Colonic mucosa (tissue), 4 donors: ENCODE measurements at regions not wholly inside any gene's neighbourhood (a gene's known extent, or its start where the extent isn't known, plus 50 kb on each side); places are given as distances from the start of the nearest gene placed in this dataset.
"Not testable (repeated sequence)": the region's sequence is repeated elsewhere in the genome, so short reads cannot be mapped to it uniquely, and the experiment has no call there.

ENCODE experiments used
- DNase-seq: peaks from one replicate; pipeline ENCODE4 v3.0.0-alpha.2; 2020
- H3K27ac ChIP-seq: fragments of 200-600 bp; one replicate; pipeline ENCODE4 v1.8.0; 2021
- H3K27me3 ChIP-seq: fragments of 200-600 bp; one replicate; pipeline ENCODE4 v1.8.0; 2021
- H3K36me3 ChIP-seq: fragments of 200-600 bp; one replicate; pipeline ENCODE4 v1.8.0; 2021
- H3K4me1 ChIP-seq: fragments of 200-600 bp; one replicate; pipeline ENCODE4 v1.8.0; 2021; ENCODE audit warnings: mild to moderate bottlenecking
- H3K4me3 ChIP-seq: fragments of 200-600 bp; one replicate; pipeline ENCODE4 v1.8.0; 2021
- H3K9ac ChIP-seq, 2 donors: one replicate each; pipeline ENCODE4 v1.7.0; 2013; ENCODE audit warnings: control low read depth in 2 of 2, low read depth in 2 of 2, low read length in 2 of 2
- H3K9me3 ChIP-seq: fragments of 200-600 bp; one replicate; pipeline ENCODE4 v1.8.0; 2021
- CTCF ChIP-seq: fragments of 200-600 bp; IDR thresholded peaks from one replicate; pipeline ENCODE4 v1.8.0; 2022; ENCODE audit warnings: antibody characterized with exemption, mild to moderate bottlenecking
- intact Hi-C: fragments of 100-400 bp; cut with DNase I; formaldehyde crosslinking; loops from one replicate; pipeline ENCODE4 v1.14.1; 2022
- donor health status: healthy.
- donor health status: DM: no; HTN: no; CAD: no.
- donor health status: DM: no; HTN: no; CAD: no.

GRCh38 chr3:154843647-154844046, 236.5 kb upstream of the MME start:
- TF ChIP-seq CTCF, result no peak
- intact Hi-C loops, result no loop called here
- no peaks in the 10 kb centered on the region for H3K9me3 ChIP-seq

GRCh38 chr3:154842536-154842935, 237.6 kb upstream of the MME start:
- DNase-seq, result no peak

More at GRCh38 chr3:154843647-154844046, 236.5 kb upstream of the MME start:
- DNase-seq, result no peak
- Histone ChIP-seq H3K27ac (no peak overlapping the region), H3K27me3 (no peaks in the 10 kb centered on the region), H3K9ac (no peak overlapping the region), H3K4me1 (no peaks in the 10 kb centered on the region), H3K36me3 (no peaks in the 10 kb centered on the region), H3K4me3 (no peak overlapping the region)

DNA sequence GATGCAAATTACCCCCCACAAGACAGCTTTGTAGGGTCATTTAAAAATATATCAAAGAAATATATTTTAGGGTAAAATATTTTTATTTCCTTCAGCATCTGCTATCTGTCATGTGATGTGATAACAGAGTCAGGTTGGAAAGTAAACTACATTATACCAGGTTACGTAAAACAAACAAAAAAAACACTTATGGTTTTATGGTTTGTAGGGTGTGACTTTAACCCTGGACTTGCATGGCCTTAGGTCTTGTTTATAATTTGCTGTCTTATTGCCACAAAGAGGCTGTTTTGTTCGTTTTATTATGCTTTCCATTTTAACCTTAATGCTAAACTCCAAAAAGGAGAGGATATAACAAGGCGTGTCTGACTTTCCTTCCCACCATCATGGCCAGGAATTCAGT, 244.5 kb upstream of the MME start:
- no peaks in the 10 kb centered on the region for H3K9me3 ChIP-seq
- no peak for TF ChIP-seq CTCF
- H3K27ac ChIP-seq, result no peak overlapping the region
- intact Hi-C loops, result no loop called here
- H3K4me3 ChIP-seq, result no peak overlapping the region
- H3K4me1 ChIP-seq, result no peaks in the 10 kb centered on the region
- no peak for DNase-seq
- no peak overlapping the region for H3K9ac ChIP-seq
- H3K27me3 ChIP-seq, result no peaks in the 10 kb centered on the region
- no peaks in the 10 kb centered on the region for H3K36me3 ChIP-seq

More at GRCh38 chr3:154842536-154842935, 237.6 kb upstream of the MME start:
- Histone ChIP-seq H3K27ac (no peak overlapping the region), H3K4me3 (no peak overlapping the region), H3K27me3 (no peaks in the 10 kb centered on the region), H3K4me1 (no peaks in the 10 kb centered on the region), H3K9me3 (no peaks in the 10 kb centered on the region), H3K36me3 (no peaks in the 10 kb centered on the region), H3K9ac (no peak overlapping the region)
- intact Hi-C loops, result no loop called here
- no peak for TF ChIP-seq CTCF

DNA sequence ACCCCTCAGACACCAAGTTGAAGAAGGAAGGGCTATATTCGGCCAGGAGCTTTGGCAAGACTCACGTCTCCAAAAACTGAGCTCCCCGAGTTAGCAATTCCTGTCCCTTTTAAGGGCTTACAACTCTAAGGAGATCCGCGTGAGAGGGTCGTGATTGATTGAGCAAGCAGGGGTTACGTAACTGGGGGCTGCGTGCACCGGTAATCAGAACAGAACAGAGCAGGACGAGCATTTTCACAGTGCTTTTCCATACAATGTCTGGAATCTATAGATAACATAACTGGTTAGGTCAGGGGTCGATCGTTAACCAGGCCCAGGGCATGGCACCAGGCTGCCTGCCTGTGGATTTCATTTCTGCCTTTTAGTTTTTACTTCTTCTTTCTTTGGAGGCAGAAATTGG, 245.3 kb upstream of the MME start:
- DNase-seq, H3K4me3 ChIP-seq, H3K27ac ChIP-seq: not testable (repeated sequence)

GRCh38 chr3:154829929-154830328, 250.2 kb upstream of the MME start:
- Histone ChIP-seq H3K27ac (no peak overlapping the region), H3K4me1 (no peaks in the 10 kb centered on the region), H3K36me3 (no peaks in the 10 kb centered on the region), H3K4me3 (no peak overlapping the region), H3K9ac (no peak overlapping the region), H3K27me3 (no peaks in the 10 kb centered on the region), H3K9me3 (no peaks in the 10 kb centered on the region)
- intact Hi-C loops, result no loop called here
- no peak for DNase-seq
- TF ChIP-seq CTCF, result no peak

More for the DNA sequence above, 245.3 kb upstream of the MME start:
- H3K4me1 ChIP-seq, H3K27me3 ChIP-seq, H3K9ac ChIP-seq, H3K9me3 ChIP-seq, intact Hi-C loops, H3K36me3 ChIP-seq: not testable (repeated sequence)

DNA sequence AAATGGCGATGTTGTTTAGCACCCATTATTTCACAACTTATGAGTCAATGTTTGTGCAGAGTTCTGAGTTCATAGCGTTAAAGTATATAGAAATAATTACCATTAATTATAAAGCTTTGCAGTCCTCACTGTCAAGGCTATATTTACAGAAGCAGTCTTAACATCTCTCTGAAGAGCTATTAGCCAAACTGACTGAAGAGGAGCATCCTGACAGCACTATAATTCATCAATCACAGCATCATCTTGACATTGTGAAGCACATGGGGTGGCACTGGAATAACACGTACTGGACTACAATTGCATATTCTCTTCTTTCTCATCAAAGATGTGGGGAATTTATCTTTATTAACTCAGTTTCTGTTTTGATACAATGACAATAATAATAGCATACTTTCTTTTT, 260.6 kb upstream of the MME start:
- Histone ChIP-seq H3K27me3 (no peaks in the 10 kb centered on the region), H3K27ac (no peak overlapping the region), H3K36me3 (no peaks in the 10 kb centered on the region), H3K4me3 (no peak overlapping the region), H3K4me1 (no peaks in the 10 kb centered on the region), H3K9me3 (no peaks in the 10 kb centered on the region), H3K9ac (no peak overlapping the region)
- TF ChIP-seq CTCF, result no peak
- intact Hi-C loops, result no loop called here
- DNase-seq, result no peak
